GM23338 (cell line): ENCODE measurements at regions not wholly inside any gene's neighbourhood (a gene's known extent, or its start where the extent isn't known, plus 50 kb on each side); places are given as distances from the start of the nearest gene placed in this dataset.
"Not testable (repeated sequence)": the region's sequence is repeated elsewhere in the genome, so short reads cannot be mapped to it uniquely, and the experiment has no call there.

Experiments
- EZH2 ChIP-seq: fragments of 200-600 bp; sonication (generic); IDR thresholded peaks from one replicate; pipeline ENCODE4 v1.8.0; 2017; ENCODE audit warnings: antibody characterized with exemption, mild to moderate bottlenecking, low read depth; ENCODE audit not compliant: unreplicated experiment
- EZH2phosphoT487 ChIP-seq: fragments of 200-600 bp; sonication (generic); IDR thresholded peaks from one replicate; pipeline ENCODE4 v1.8.1; 2018; ENCODE audit warnings: antibody characterized with exemption; ENCODE audit not compliant: unreplicated experiment
- JUNB ChIP-seq: IDR thresholded peaks from one replicate; pipeline ENCODE4 v1.6.1; 2016; ENCODE audit warnings: antibody characterized with exemption; ENCODE audit not compliant: unreplicated experiment
- POLR2AphosphoS5 ChIP-seq: IDR thresholded peaks from 2 replicates; pipeline ENCODE4 v1.6.1; 2016; ENCODE audit warnings: antibody characterized with exemption, low read depth
- TF ChIP-seq, protein P1 (sequence below), 2 experiments: fragments of 200-600 bp in 1 of 2; sonication (generic) in 1 of 2; conservative IDR thresholded peaks; 2 replicates each; pipeline versions ENCODE4 v1.5.1 to v1.6.1; 2016 to 2017; ENCODE audit warnings: antibody characterized with exemption in 2 of 2, low read depth in 2 of 2, mild to moderate bottlenecking in 2 of 2, moderate library complexity in 1 of 2
- TF ChIP-seq, protein P2 (sequence below): IDR thresholded peaks from one replicate; pipeline ENCODE4 v1.6.1; 2018; ENCODE audit warnings: antibody characterized with exemption; ENCODE audit not compliant: unreplicated experiment

DNA sequence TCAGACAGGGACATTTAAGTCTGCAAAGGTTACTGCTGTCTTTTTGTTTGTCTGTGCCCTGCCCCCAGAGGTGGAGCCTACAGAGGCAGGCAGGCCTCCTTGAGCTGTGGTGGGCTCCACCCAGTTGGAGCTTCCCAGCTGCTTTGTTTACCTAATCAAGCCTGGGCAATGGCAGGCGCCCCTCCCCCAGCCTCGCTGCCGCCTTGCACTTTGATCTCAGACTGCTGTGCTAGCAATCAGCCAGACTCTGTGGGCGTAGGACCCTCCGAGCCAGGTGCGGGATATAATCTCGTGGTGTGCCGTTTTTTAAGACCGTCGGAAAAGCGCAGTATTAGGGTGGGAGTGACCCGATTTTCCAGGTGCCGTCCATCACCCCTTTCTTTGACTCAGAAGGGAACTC, 96.2 kb upstream of the CLNK start:
- TF ChIP-seq EZH2, EZH2phosphoT487, POLR2AphosphoS5, JUNB: not testable (repeated sequence)
- TF ChIP-seq, protein P1, sequence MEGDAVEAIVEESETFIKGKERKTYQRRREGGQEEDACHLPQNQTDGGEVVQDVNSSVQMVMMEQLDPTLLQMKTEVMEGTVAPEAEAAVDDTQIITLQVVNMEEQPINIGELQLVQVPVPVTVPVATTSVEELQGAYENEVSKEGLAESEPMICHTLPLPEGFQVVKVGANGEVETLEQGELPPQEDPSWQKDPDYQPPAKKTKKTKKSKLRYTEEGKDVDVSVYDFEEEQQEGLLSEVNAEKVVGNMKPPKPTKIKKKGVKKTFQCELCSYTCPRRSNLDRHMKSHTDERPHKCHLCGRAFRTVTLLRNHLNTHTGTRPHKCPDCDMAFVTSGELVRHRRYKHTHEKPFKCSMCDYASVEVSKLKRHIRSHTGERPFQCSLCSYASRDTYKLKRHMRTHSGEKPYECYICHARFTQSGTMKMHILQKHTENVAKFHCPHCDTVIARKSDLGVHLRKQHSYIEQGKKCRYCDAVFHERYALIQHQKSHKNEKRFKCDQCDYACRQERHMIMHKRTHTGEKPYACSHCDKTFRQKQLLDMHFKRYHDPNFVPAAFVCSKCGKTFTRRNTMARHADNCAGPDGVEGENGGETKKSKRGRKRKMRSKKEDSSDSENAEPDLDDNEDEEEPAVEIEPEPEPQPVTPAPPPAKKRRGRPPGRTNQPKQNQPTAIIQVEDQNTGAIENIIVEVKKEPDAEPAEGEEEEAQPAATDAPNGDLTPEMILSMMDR (conservative IDR thresholded peaks at IDR 0.05; ENCODE audit: low read depth in 2 of 2): not testable (repeated sequence)
- TF ChIP-seq, protein P2, sequence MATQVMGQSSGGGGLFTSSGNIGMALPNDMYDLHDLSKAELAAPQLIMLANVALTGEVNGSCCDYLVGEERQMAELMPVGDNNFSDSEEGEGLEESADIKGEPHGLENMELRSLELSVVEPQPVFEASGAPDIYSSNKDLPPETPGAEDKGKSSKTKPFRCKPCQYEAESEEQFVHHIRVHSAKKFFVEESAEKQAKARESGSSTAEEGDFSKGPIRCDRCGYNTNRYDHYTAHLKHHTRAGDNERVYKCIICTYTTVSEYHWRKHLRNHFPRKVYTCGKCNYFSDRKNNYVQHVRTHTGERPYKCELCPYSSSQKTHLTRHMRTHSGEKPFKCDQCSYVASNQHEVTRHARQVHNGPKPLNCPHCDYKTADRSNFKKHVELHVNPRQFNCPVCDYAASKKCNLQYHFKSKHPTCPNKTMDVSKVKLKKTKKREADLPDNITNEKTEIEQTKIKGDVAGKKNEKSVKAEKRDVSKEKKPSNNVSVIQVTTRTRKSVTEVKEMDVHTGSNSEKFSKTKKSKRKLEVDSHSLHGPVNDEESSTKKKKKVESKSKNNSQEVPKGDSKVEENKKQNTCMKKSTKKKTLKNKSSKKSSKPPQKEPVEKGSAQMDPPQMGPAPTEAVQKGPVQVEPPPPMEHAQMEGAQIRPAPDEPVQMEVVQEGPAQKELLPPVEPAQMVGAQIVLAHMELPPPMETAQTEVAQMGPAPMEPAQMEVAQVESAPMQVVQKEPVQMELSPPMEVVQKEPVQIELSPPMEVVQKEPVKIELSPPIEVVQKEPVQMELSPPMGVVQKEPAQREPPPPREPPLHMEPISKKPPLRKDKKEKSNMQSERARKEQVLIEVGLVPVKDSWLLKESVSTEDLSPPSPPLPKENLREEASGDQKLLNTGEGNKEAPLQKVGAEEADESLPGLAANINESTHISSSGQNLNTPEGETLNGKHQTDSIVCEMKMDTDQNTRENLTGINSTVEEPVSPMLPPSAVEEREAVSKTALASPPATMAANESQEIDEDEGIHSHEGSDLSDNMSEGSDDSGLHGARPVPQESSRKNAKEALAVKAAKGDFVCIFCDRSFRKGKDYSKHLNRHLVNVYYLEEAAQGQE: not testable (repeated sequence)
